K562 (cell line): ENCODE measurements at regions not wholly inside any gene's neighbourhood (a gene's known extent, or its start where the extent isn't known, plus 50 kb on each side); places are given as distances from the start of the nearest gene placed in this dataset.

Source experiments
- ATAC-seq: fragments of 200-7000 bp; cut with Tn5 transposase; 3 replicates; pipeline ENCODE4 v1.9.1; 2020; ENCODE audit warnings: moderate library complexity
- BruUV-seq: library from RNA; stranded (reverse); fragments of 400-500 nt; replicated peaks from 2 replicates; lab custom pipeline; 2021; lab: Mats Ljungman, UMichigan
- CTCF ChIA-PET: fragments of 300-600 bp; formaldehyde crosslinking; extraction: SDS; loops from one replicate; lab custom pipeline; 2021; ENCODE audit warnings: low intra/inter-chr PET ratio; lab: Yijun Ruan, JAX
- POLR2A ChIA-PET: fragments of 300-600, 350-650 bp; sonication (Branson Sonifier 250); formaldehyde crosslinking; extraction: SDS; loops from one replicate; lab custom pipeline; 2021; ENCODE audit warnings: antibody characterized with exemption, inconsistent platforms; lab: Yijun Ruan, JAX
- DNase-seq, 4 experiments: peaks; one replicate each; pipeline versions ENCODE4 v3.0.0 to v3.0.0-alpha.2; 2011 to 2018; ENCODE audit warnings: low spot score in 3 of 4, mixed read lengths in 3 of 4; ENCODE audit errors: extremely low read depth in 1 of 4
- FAIRE-seq: peaks from 2 replicates; lab custom pipeline; 2011; peaks lifted over from hg19 to GRCh38; lab: Jason Lieb, UNC
- H2AFZ ChIP-seq: 2 replicates; pipeline ENCODE4 v1.6.0; 2011; ENCODE audit warnings: low read depth, low read length, control low read depth, inconsistent platforms
- H3K27ac ChIP-seq: fragments of 200-600 bp; 3 replicates; pipeline ENCODE4 v1.8.0; 2011; ENCODE audit warnings: low read depth, mild to moderate bottlenecking, control low read depth, inconsistent platforms, low read length, moderate library complexity, mixed read lengths; ENCODE audit errors: extremely low read depth
- H3K27me3 ChIP-seq, 2 experiments: fragments of 300-600 bp in 1 of 2; 2 replicates in 1 of 2; 3 replicates in 1 of 2; pipeline versions ENCODE4 v1.6.0 to v1.8.0; 2011; ENCODE audit warnings: inconsistent platforms in 2 of 2, low read length in 2 of 2, mild to moderate bottlenecking in 1 of 2, mixed read lengths in 1 of 2, moderate library complexity in 1 of 2; ENCODE audit not compliant: control insufficient read depth in 2 of 2, insufficient read depth in 2 of 2
- H3K36me3 ChIP-seq: fragments of 300-600 bp; 3 replicates; pipeline ENCODE4 v1.8.0; 2011; ENCODE audit warnings: mild to moderate bottlenecking, low read length, inconsistent platforms; ENCODE audit not compliant: control insufficient read depth, insufficient read depth
- H3K4me1 ChIP-seq, 2 experiments: fragments of 200-600 bp in 1 of 2; replicated peaks in 1 of 2; 2 replicates in 1 of 2; 3 replicates in 1 of 2; pipeline versions ENCODE4 v1.5.1 to v1.8.0; 2011; ENCODE audit warnings: inconsistent platforms in 2 of 2, low read length in 2 of 2, mild to moderate bottlenecking in 1 of 2, mixed read lengths in 1 of 2, moderate library complexity in 1 of 2; ENCODE audit not compliant: control insufficient read depth in 2 of 2, insufficient read depth in 2 of 2
- H3K4me2 ChIP-seq: 2 replicates; pipeline ENCODE4 v1.6.1; 2011; ENCODE audit warnings: low read length, control low read depth, inconsistent platforms, mixed read lengths; ENCODE audit not compliant: insufficient read depth
- H3K4me3 ChIP-seq: fragments of 200-600 bp; sonication (generic), shearing (Covaris generic); 2 replicates; pipeline ENCODE4 v1.5.1; 2016; ENCODE audit warnings: control low read depth, inconsistent platforms
- H3K79me2 ChIP-seq: fragments of 200-600 bp; 3 replicates; pipeline ENCODE4 v1.8.0; 2011; ENCODE audit warnings: low read length, inconsistent platforms; ENCODE audit not compliant: control insufficient read depth, insufficient read depth
- H3K9ac ChIP-seq, 2 experiments: 2 replicates each; pipeline versions ENCODE4 v1.6.0 to v1.6.1; 2011; ENCODE audit warnings: low read depth in 2 of 2, low read length in 2 of 2, control low read depth in 1 of 2, inconsistent platforms in 1 of 2, mild to moderate bottlenecking in 1 of 2, mixed read lengths in 1 of 2; ENCODE audit not compliant: insufficient read depth in 1 of 2
- H3K9me1 ChIP-seq: one replicate; pipeline ENCODE4 v1.6.0; 2011; ENCODE audit warnings: inconsistent platforms, mild to moderate bottlenecking, low read length, moderate library complexity; ENCODE audit not compliant: control insufficient read depth, insufficient read depth
- H3K9me3 ChIP-seq: replicated peaks from 2 replicates; pipeline ENCODE4 v1.5.1; 2011; ENCODE audit warnings: low read depth, low read length, inconsistent platforms; ENCODE audit not compliant: control insufficient read depth, insufficient read depth
- H4K20me1 ChIP-seq: replicated peaks from 2 replicates; pipeline ENCODE4 v1.6.1; 2011; ENCODE audit warnings: low read length, inconsistent platforms, mixed read lengths; ENCODE audit not compliant: control insufficient read depth, insufficient read depth
- CAMTA2 ChIP-seq: fragments of 250-450 bp; sonication (Bioruptor Pico); conservative IDR thresholded peaks from 2 replicates; pipeline ENCODE4 v1.5.1; 2022
- CHD7 ChIP-seq: fragments of 200-600 bp; sonication (generic); IDR thresholded peaks from one replicate; pipeline ENCODE4 v1.6.1; 2012; ENCODE audit warnings: mild to moderate bottlenecking, low read depth, low read length, inconsistent platforms
- JUN ChIP-seq, 2 experiments: sonication (generic) in 1 of 2; formaldehyde crosslinking in 1 of 2; IDR thresholded peaks; 2 replicates each; pipeline versions ENCODE4 v1.6.1 to v1.8.0; 2012 to 2022; ENCODE audit warnings: borderline replicate concordance in 2 of 2, mild to moderate bottlenecking in 2 of 2, improper control_type of control experiment in 1 of 2, low read depth in 1 of 2, low read length in 1 of 2, missing genetic modification reagents in 1 of 2
- KDM2B ChIP-seq: fragments of 250-450 bp; sonication (Bioruptor Pico); IDR thresholded peaks from 2 replicates; pipeline ENCODE4 v1.8.0; 2021; ENCODE audit warnings: mild to moderate bottlenecking, moderate library complexity
- MAFK ChIP-seq: IDR thresholded peaks from 2 replicates; pipeline ENCODE4 v1.6.1; 2011; ENCODE audit warnings: low read length, improper control_type of control experiment
- NFXL1 ChIP-seq: fragments of 450-650 bp; formaldehyde crosslinking; IDR thresholded peaks from 2 replicates; pipeline ENCODE4 v1.4.0; 2021; ENCODE audit warnings: mild to moderate bottlenecking
- PCBP2 ChIP-seq: fragments of 200-400 bp; formaldehyde crosslinking; IDR thresholded peaks from 2 replicates; pipeline ENCODE4 v1.6.1; 2018; ENCODE audit warnings: low read length, low read depth, mild to moderate bottlenecking, moderate library complexity; ENCODE audit not compliant: poor library complexity, severe bottlenecking
- TEAD2 ChIP-seq: fragments of 450-650 bp; IDR thresholded peaks from 2 replicates; pipeline ENCODE4 v1.6.1; 2016; ENCODE audit warnings: missing genetic modification characterization, control low read depth, missing compliant biosample characterization
- ZBTB9 ChIP-seq: fragments of 450-650 bp; formaldehyde crosslinking; IDR thresholded peaks from 2 replicates; pipeline ENCODE4 v1.4.0; 2020; ENCODE audit warnings: mild to moderate bottlenecking, moderate library complexity
- ZNF24 ChIP-seq: fragments of 450-650 bp; IDR thresholded peaks from 2 replicates; pipeline ENCODE4 v1.6.1; 2016
- WGBS: fragments of 100-300 bp; shearing (Covaris generic); methylation state at CpG from one replicate; pipeline ENCODE4 v1.1.6; 2016; ENCODE audit warnings: low coverage, mixed read lengths; ENCODE audit not compliant: insufficient coverage; ENCODE audit errors: missing lambda C conversion rate; 5-methylcytosine and 5-hydroxymethylcytosine counted together
- in situ Hi-C: fragments of 300-500 bp; cut with MboI; formaldehyde crosslinking; loops from 4 replicates; pipeline ENCODE4 v1.15.0; 2018; ENCODE audit warnings: inconsistent platforms, mixed read lengths
- intact Hi-C: fragments of 100-400 bp; cut with micrococcal nuclease; formaldehyde crosslinking; loops from 2 replicates; pipeline ENCODE4 v1.14.2; 2022

GRCh38 chr3:134085034-134085775, 55.5 kb upstream of the SLCO2A1 start:
- no peak for FAIRE-seq
- no peak for TF ChIP-seq KDM2B
- TF ChIP-seq JUN (IDR thresholded peaks at IDR 0.05; ENCODE audit: borderline replicate concordance, low read depth, low read length), result no peak
- TF ChIP-seq JUN (CRISPR knock-in tag; IDR thresholded peaks at IDR 0.05; ENCODE audit: borderline replicate concordance), result no peak
- TF ChIP-seq NFXL1 (CRISPR knock-in tag), result no peak
- no peak for TF ChIP-seq MAFK
- no peak for TF ChIP-seq ZBTB9
- TF ChIP-seq TEAD2 (tag), result no peak
- TF ChIP-seq ZNF24, result no peak
- no peak for TF ChIP-seq CHD7
- TF ChIP-seq PCBP2, result no peak
- TF ChIP-seq CAMTA2 (CRISPR knock-in tag), result no peak

More at GRCh38 chr3:134085034-134085775, 55.5 kb upstream of the SLCO2A1 start:
- ATAC-seq (no peak), DNase-seq (no peak)
- H4K20me1 ChIP-seq, result no peaks in the 10 kb centered on the region
- intact Hi-C loops (no loop called here), in situ Hi-C loops (no loop called here)
- ChIA-PET POLR2A (no interaction called here), CTCF (no interaction called here)
- no peak overlapping the region for H2AFZ ChIP-seq
- peaks cover 0 to 11% of the 10 kb centered on the region in 2 experiments; a peak in 1 of 5 replicates for H3K27me3 ChIP-seq
- no peaks in the 10 kb centered on the region for H3K4me1 ChIP-seq
- H3K9ac ChIP-seq, result no peak overlapping the region
- no peak overlapping the region for H3K27ac ChIP-seq
- no peaks in the 10 kb centered on the region for H3K9me3 ChIP-seq
- BruUV-seq, result no TSS peak
- no peaks in the 10 kb centered on the region for H3K36me3 ChIP-seq
- no peak overlapping the region for H3K4me2 ChIP-seq
- H3K79me2 ChIP-seq, result no peaks in the 10 kb centered on the region
- H3K9me1 ChIP-seq, result no peaks in the 10 kb centered on the region
- 4% methylated on average over 13 of the region's 13 CpGs for WGBS
- no peak overlapping the region for H3K4me3 ChIP-seq
